ENCODE measurements at regions not wholly inside any gene's neighbourhood (a gene's known extent, or its start where the extent isn't known, plus 50 kb on each side); places are given as distances from the start of the nearest gene placed in this dataset.

GRCh38 chr1:101704895-101705294 is 291.8 kb downstream of the OLFM3 start:
- no peak overlapping the region for H3K4me3 ChIP-seq (ENCODE audit: low read depth, poor library complexity, severe bottlenecking)
- DNase-seq (ENCODE audit: low spot score in 2 of 2): no peak
- intact Hi-C loops (cut with DNase I; ENCODE audit: low total_unique reads): no loop called here
- no peak for TF ChIP-seq CTCF (IDR thresholded peaks at IDR 0.05)
- no peak for TF ChIP-seq POLR2A (IDR thresholded peaks at IDR 0.05)

- intact Hi-C loops (cut with DNase I; ENCODE audit: low total_unique reads): no loop called here
- no peak for DNase-seq (ENCODE audit: low spot score in 2 of 2)
- TF ChIP-seq POLR2A (IDR thresholded peaks at IDR 0.05) (no peak), CTCF (IDR thresholded peaks at IDR 0.05) (no peak)
- H3K4me3 ChIP-seq (ENCODE audit: low read depth, poor library complexity, severe bottlenecking): no peak overlapping the region
Observed at GRCh38 chr1:101706366-101706765, 290.4 kb downstream of the OLFM3 start.

GRCh38 chr1:101709721-101710120 is 287.0 kb downstream of the OLFM3 start:
- TF ChIP-seq CTCF (IDR thresholded peaks at IDR 0.05) (no peak), POLR2A (IDR thresholded peaks at IDR 0.05) (no peak)
- no peak overlapping the region for H3K4me3 ChIP-seq (ENCODE audit: low read depth, poor library complexity, severe bottlenecking)
- intact Hi-C loops (cut with DNase I; ENCODE audit: low total_unique reads): no loop called here
- no peak for DNase-seq (ENCODE audit: low spot score in 2 of 2)

GRCh38 chr1:101713760-101714159 is 283.0 kb downstream of the OLFM3 start:
- no peak overlapping the region for H3K4me3 ChIP-seq (ENCODE audit: low read depth, poor library complexity, severe bottlenecking)
- TF ChIP-seq CTCF (IDR thresholded peaks at IDR 0.05): no peak
- TF ChIP-seq POLR2A (IDR thresholded peaks at IDR 0.05): no peak
- WGBS, 2 donors: 37 to 60% methylated on average over 1 of the region's 1 CpG

GRCh38 chr1:101723415-101723814 is 273.3 kb downstream of the OLFM3 start:
- no peak for DNase-seq (ENCODE audit: low spot score in 2 of 2)
- TF ChIP-seq POLR2A (IDR thresholded peaks at IDR 0.05) (no peak), CTCF (IDR thresholded peaks at IDR 0.05) (no peak)
- 63 to 69% methylated on average over 4 of the region's 4 CpGs for WGBS, 2 donors
- intact Hi-C loops (cut with DNase I; ENCODE audit: low total_unique reads): no loop called here
- H3K4me3 ChIP-seq (ENCODE audit: low read depth, poor library complexity, severe bottlenecking): no peak overlapping the region

More at GRCh38 chr1:101713760-101714159, 283.0 kb downstream of the OLFM3 start:
- no peak for DNase-seq (ENCODE audit: low spot score in 2 of 2)
- intact Hi-C loops (cut with DNase I; ENCODE audit: low total_unique reads): no loop called here

- H3K4me3 ChIP-seq (ENCODE audit: low read depth, poor library complexity, severe bottlenecking): no peak overlapping the region
- intact Hi-C loops (cut with DNase I; ENCODE audit: low total_unique reads): no loop called here
- WGBS, 2 donors: 72 to 75% methylated on average over 5 of the region's 5 CpGs
- no peak for TF ChIP-seq POLR2A (IDR thresholded peaks at IDR 0.05)
- no peak for TF ChIP-seq CTCF (IDR thresholded peaks at IDR 0.05)
- no peak for DNase-seq (ENCODE audit: low spot score in 2 of 2)
Observed at GRCh38 chr1:101728029-101728428, 268.7 kb downstream of the OLFM3 start.

Measured in lower leg skin (tissue), 4 donors.